Muscle of arm (tissue), 1 donor: ENCODE measurements at regions not wholly inside any gene's neighbourhood (a gene's known extent, or its start where the extent isn't known, plus 50 kb on each side); places are given as distances from the start of the nearest gene placed in this dataset.

ENCODE experiments used
- DNase-seq: peaks from one replicate; pipeline ENCODE4 v3.0.0-alpha.2; 2013

DNA sequence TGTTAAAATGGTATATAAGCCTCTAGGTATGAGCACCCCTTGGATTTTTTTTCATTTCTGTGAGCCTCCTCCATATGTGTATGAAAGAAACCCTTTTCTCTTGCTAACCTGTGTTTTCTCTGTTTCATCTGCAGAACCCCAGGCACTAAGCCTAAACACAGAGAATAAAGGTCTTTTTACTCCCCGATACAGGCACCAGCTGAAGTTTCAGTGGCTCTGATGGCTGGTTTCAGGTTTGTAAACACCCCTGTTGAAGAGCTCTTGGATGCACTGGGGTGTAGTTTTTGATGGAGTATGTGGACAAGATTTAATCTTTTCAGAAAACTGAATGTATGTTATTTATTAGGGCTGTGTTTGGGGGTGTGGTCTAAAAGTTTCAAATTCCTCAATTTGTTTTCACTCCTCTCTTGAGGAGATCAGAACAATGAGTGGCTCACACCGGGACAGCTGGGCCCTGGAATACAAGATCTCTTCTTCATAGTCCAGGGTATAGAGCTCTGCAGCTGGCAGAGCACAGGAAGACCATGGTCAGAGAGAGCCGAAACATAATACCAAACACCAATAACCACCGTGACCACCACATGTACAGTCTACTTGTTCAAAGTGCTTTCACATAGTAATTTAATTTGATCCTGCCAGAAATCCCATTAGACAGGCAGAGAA is 50.2 kb upstream of the VTCN1 start:
- DNase-seq = no peak
